ENCODE measurements at regions not wholly inside any gene's neighbourhood (a gene's known extent, or its start where the extent isn't known, plus 50 kb on each side); places are given as distances from the start of the nearest gene placed in this dataset.

DNA sequence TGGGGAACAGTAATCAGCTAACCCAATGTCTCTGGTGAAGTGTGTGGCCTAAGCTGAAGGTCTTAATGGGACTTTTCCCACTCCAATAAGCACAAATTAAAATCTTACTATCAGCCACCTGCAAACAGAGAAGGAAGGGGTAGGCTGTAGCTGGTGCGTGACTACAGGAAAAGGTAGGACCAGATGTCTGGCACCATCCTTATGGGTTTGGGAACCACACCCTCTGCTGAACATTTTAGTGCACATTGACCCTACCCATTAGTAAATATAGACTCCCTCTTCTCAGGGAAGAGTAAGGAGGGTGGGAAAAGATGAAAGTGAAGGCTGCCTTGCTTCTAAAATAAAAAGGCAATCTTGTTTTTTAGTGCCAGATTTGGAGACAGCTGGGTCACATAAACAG is 602.8 kb downstream of the FAT4 start:
- TF ChIP-seq, protein P1, sequence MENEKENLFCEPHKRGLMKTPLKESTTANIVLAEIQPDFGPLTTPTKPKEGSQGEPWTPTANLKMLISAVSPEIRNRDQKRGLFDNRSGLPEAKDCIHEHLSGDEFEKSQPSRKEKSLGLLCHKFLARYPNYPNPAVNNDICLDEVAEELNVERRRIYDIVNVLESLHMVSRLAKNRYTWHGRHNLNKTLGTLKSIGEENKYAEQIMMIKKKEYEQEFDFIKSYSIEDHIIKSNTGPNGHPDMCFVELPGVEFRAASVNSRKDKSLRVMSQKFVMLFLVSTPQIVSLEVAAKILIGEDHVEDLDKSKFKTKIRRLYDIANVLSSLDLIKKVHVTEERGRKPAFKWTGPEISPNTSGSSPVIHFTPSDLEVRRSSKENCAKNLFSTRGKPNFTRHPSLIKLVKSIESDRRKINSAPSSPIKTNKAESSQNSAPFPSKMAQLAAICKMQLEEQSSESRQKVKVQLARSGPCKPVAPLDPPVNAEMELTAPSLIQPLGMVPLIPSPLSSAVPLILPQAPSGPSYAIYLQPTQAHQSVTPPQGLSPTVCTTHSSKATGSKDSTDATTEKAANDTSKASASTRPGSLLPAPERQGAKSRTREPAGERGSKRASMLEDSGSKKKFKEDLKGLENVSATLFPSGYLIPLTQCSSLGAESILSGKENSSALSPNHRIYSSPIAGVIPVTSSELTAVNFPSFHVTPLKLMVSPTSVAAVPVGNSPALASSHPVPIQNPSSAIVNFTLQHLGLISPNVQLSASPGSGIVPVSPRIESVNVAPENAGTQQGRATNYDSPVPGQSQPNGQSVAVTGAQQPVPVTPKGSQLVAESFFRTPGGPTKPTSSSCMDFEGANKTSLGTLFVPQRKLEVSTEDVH (IDR thresholded peaks at IDR 0.05; ENCODE audit: low read depth, partially characterized antibody), result no peak
- TF ChIP-seq RAD21 (IDR thresholded peaks at IDR 0.05; ENCODE audit: insufficient read depth, low read depth, low read length), result no peak
- TF ChIP-seq, protein P2, sequence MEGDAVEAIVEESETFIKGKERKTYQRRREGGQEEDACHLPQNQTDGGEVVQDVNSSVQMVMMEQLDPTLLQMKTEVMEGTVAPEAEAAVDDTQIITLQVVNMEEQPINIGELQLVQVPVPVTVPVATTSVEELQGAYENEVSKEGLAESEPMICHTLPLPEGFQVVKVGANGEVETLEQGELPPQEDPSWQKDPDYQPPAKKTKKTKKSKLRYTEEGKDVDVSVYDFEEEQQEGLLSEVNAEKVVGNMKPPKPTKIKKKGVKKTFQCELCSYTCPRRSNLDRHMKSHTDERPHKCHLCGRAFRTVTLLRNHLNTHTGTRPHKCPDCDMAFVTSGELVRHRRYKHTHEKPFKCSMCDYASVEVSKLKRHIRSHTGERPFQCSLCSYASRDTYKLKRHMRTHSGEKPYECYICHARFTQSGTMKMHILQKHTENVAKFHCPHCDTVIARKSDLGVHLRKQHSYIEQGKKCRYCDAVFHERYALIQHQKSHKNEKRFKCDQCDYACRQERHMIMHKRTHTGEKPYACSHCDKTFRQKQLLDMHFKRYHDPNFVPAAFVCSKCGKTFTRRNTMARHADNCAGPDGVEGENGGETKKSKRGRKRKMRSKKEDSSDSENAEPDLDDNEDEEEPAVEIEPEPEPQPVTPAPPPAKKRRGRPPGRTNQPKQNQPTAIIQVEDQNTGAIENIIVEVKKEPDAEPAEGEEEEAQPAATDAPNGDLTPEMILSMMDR (IDR thresholded peaks at IDR 0.05 in 2 of 3, conservative IDR thresholded peaks at IDR 0.05 in 1 of 3; ENCODE audit: control insufficient read depth in 2 of 3, extremely low read depth in 1 of 3, insufficient read depth in 1 of 3, low read depth in 3 of 3, low read length in 3 of 3), result no peak
- no peak for TF ChIP-seq CHD2 (IDR thresholded peaks at IDR 0.05; ENCODE audit: borderline replicate concordance, low read depth, low read length)
- TF ChIP-seq, protein P3, sequence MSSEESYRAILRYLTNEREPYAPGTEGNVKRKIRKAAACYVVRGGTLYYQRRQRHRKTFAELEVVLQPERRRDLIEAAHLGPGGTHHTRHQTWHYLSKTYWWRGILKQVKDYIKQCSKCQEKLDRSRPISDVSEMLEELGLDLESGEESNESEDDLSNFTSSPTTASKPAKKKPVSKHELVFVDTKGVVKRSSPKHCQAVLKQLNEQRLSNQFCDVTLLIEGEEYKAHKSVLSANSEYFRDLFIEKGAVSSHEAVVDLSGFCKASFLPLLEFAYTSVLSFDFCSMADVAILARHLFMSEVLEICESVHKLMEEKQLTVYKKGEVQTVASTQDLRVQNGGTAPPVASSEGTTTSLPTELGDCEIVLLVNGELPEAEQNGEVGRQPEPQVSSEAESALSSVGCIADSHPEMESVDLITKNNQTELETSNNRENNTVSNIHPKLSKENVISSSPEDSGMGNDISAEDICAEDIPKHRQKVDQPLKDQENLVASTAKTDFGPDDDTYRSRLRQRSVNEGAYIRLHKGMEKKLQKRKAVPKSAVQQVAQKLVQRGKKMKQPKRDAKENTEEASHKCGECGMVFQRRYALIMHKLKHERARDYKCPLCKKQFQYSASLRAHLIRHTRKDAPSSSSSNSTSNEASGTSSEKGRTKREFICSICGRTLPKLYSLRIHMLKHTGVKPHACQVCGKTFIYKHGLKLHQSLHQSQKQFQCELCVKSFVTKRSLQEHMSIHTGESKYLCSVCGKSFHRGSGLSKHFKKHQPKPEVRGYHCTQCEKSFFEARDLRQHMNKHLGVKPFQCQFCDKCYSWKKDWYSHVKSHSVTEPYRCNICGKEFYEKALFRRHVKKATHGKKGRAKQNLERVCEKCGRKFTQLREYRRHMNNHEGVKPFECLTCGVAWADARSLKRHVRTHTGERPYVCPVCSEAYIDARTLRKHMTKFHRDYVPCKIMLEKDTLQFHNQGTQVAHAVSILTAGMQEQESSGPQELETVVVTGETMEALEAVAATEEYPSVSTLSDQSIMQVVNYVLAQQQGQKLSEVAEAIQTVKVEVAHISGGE (CRISPR knock-in tag; IDR thresholded peaks at IDR 0.05), result no peak
- TF ChIP-seq POLR2AphosphoS5 (IDR thresholded peaks at IDR 0.05; ENCODE audit: low read length), result no peak
